ENCODE measurements at regions not wholly inside any gene's neighbourhood (a gene's known extent, or its start where the extent isn't known, plus 50 kb on each side); places are given as distances from the start of the nearest gene placed in this dataset.

DNA sequence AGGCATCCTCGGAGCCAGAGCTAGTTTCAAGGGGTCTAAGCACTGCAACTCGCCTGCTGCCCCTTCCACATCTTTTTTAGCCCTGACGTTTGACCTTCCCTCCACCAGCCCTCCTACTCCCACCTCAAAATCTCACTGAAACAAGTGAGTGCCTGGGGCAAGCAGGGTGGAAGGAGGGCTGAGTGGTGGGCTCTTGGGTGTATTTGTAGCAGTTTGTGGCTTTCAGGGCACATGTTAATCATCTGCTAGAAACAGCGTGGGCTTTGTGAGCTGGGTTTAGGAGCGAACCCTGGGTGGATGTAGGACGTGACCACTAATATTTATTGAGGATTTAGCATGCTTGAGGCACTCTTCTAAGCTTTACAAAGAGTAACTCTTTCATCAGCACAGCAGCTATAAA is 390.3 kb downstream of the GRIN2B start (continued):
- TF ChIP-seq, protein P1, sequence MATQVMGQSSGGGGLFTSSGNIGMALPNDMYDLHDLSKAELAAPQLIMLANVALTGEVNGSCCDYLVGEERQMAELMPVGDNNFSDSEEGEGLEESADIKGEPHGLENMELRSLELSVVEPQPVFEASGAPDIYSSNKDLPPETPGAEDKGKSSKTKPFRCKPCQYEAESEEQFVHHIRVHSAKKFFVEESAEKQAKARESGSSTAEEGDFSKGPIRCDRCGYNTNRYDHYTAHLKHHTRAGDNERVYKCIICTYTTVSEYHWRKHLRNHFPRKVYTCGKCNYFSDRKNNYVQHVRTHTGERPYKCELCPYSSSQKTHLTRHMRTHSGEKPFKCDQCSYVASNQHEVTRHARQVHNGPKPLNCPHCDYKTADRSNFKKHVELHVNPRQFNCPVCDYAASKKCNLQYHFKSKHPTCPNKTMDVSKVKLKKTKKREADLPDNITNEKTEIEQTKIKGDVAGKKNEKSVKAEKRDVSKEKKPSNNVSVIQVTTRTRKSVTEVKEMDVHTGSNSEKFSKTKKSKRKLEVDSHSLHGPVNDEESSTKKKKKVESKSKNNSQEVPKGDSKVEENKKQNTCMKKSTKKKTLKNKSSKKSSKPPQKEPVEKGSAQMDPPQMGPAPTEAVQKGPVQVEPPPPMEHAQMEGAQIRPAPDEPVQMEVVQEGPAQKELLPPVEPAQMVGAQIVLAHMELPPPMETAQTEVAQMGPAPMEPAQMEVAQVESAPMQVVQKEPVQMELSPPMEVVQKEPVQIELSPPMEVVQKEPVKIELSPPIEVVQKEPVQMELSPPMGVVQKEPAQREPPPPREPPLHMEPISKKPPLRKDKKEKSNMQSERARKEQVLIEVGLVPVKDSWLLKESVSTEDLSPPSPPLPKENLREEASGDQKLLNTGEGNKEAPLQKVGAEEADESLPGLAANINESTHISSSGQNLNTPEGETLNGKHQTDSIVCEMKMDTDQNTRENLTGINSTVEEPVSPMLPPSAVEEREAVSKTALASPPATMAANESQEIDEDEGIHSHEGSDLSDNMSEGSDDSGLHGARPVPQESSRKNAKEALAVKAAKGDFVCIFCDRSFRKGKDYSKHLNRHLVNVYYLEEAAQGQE (IDR thresholded peaks at IDR 0.05; ENCODE audit: low read depth, low read length), result no peak
- no peak for TF ChIP-seq YY1 (IDR thresholded peaks at IDR 0.05; ENCODE audit: low read depth)
- no peak for TF ChIP-seq RAD21 (IDR thresholded peaks at IDR 0.05; ENCODE audit: low read length)
- no peak for TF ChIP-seq TEAD4 (IDR thresholded peaks at IDR 0.05; ENCODE audit: borderline replicate concordance, insufficient read depth)
- TF ChIP-seq MXI1 (IDR thresholded peaks at IDR 0.05; ENCODE audit: low read depth, low read length), result no peak
- TF ChIP-seq RCOR1 (IDR thresholded peaks at IDR 0.05; ENCODE audit: low read length), result no peak
- TF ChIP-seq, protein P2, sequence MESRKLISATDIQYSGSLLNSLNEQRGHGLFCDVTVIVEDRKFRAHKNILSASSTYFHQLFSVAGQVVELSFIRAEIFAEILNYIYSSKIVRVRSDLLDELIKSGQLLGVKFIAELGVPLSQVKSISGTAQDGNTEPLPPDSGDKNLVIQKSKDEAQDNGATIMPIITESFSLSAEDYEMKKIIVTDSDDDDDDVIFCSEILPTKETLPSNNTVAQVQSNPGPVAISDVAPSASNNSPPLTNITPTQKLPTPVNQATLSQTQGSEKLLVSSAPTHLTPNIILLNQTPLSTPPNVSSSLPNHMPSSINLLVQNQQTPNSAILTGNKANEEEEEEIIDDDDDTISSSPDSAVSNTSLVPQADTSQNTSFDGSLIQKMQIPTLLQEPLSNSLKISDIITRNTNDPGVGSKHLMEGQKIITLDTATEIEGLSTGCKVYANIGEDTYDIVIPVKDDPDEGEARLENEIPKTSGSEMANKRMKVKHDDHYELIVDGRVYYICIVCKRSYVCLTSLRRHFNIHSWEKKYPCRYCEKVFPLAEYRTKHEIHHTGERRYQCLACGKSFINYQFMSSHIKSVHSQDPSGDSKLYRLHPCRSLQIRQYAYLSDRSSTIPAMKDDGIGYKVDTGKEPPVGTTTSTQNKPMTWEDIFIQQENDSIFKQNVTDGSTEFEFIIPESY (IDR thresholded peaks at IDR 0.05; ENCODE audit: borderline replicate concordance, low read depth), result no peak

DNA sequence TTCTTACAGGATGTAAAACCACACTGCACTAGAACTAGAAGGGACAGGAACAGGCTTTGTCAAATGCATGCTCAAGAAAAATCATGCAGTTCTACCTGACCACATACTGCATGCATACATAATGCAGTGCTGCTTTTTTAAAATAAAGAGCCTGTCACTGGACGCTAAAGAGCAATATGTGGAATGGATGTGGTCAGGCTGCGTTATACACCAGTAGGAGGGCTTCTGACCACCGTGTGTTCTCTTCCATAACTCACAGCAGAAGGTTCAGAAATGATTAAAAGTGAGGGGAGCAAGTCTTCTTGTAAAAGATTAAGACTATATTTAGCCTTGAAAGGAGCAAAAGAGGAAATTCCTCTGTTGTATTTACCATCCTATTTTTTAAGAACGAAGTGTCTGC is 392.0 kb downstream of the EMP1 start:
- Histone ChIP-seq H3K9me2 (no peaks in the 10 kb centered on the region), H3K4me3 (ENCODE audit: low read depth in 2 of 2, low read length in 1 of 2) (no peak overlapping the region), H3K9me3 (no peaks in the 10 kb centered on the region), H3K9ac (no peak overlapping the region), H3K4me1 (ENCODE audit: control insufficient read depth in 1 of 2, insufficient read depth in 2 of 2, low read depth in 1 of 2, low read length in 1 of 2) (no peaks in the 10 kb centered on the region), H4K20me1 (ENCODE audit: insufficient read depth) (no peaks in the 10 kb centered on the region), H3K27me3 (ENCODE audit: insufficient read depth) (no peaks in the 10 kb centered on the region), H3K27ac (ENCODE audit: low read depth in 2 of 2, low read length in 1 of 2) (no peak overlapping the region), H3F3A (replicated peaks; ENCODE audit: insufficient read depth) (no peaks in the 10 kb centered on the region), H3K4me2 (no peak overlapping the region), H3K36me3 (replicated peaks in 1 of 2; ENCODE audit: control insufficient read depth in 1 of 2, insufficient read depth in 2 of 2, low read length in 1 of 2) (no peaks in the 10 kb centered on the region), H3K79me2 (ENCODE audit: insufficient read depth) (no peaks in the 10 kb centered on the region), H2AFZ (ENCODE audit: low read depth) (no peak overlapping the region)
- DNase-seq, result no peak
- CTCF ChIA-PET, result no interaction called here
- POLR2A ChIA-PET, result no interaction called here
- TF ChIP-seq JUND (IDR thresholded peaks at IDR 0.05), result no peak
- no peak for TF ChIP-seq ELF1 (IDR thresholded peaks at IDR 0.05)
- no peak for TF ChIP-seq EZH2phosphoT487 (IDR thresholded peaks at IDR 0.05; ENCODE audit: borderline replicate concordance, low read depth)
- TF ChIP-seq YY1 (IDR thresholded peaks at IDR 0.05; ENCODE audit: low read depth), result no peak
- TF ChIP-seq, protein P2 (IDR thresholded peaks at IDR 0.05; ENCODE audit: borderline replicate concordance, low read depth), result no peak
- TF ChIP-seq, protein P3, sequence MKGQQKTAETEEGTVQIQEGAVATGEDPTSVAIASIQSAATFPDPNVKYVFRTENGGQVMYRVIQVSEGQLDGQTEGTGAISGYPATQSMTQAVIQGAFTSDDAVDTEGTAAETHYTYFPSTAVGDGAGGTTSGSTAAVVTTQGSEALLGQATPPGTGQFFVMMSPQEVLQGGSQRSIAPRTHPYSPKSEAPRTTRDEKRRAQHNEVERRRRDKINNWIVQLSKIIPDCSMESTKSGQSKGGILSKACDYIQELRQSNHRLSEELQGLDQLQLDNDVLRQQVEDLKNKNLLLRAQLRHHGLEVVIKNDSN (IDR thresholded peaks at IDR 0.05; ENCODE audit: borderline replicate concordance, low read depth), result no peak
- no peak for TF ChIP-seq RAD21 (IDR thresholded peaks at IDR 0.05; ENCODE audit: low read length)
- TF ChIP-seq MXI1 (IDR thresholded peaks at IDR 0.05; ENCODE audit: low read depth, low read length), result no peak
- TF ChIP-seq, protein P4, sequence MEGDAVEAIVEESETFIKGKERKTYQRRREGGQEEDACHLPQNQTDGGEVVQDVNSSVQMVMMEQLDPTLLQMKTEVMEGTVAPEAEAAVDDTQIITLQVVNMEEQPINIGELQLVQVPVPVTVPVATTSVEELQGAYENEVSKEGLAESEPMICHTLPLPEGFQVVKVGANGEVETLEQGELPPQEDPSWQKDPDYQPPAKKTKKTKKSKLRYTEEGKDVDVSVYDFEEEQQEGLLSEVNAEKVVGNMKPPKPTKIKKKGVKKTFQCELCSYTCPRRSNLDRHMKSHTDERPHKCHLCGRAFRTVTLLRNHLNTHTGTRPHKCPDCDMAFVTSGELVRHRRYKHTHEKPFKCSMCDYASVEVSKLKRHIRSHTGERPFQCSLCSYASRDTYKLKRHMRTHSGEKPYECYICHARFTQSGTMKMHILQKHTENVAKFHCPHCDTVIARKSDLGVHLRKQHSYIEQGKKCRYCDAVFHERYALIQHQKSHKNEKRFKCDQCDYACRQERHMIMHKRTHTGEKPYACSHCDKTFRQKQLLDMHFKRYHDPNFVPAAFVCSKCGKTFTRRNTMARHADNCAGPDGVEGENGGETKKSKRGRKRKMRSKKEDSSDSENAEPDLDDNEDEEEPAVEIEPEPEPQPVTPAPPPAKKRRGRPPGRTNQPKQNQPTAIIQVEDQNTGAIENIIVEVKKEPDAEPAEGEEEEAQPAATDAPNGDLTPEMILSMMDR (IDR thresholded peaks at IDR 0.05), result no peak
- TF ChIP-seq FOSL2 (IDR thresholded peaks at IDR 0.05; ENCODE audit: borderline replicate concordance, low read depth), result no peak
- no peak for TF ChIP-seq POLR2AphosphoS5 (IDR thresholded peaks at IDR 0.05; ENCODE audit: low read depth, low read length)
- no peak for TF ChIP-seq NFIC (IDR thresholded peaks at IDR 0.05; ENCODE audit: borderline replicate concordance)
- TF ChIP-seq SIN3A (IDR thresholded peaks at IDR 0.05; ENCODE audit: borderline replicate concordance, low read depth, low read length), result no peak
- TF ChIP-seq MEF2A (IDR thresholded peaks at IDR 0.05; ENCODE audit: borderline replicate concordance, low read depth), result no peak
- TF ChIP-seq EP300 (IDR thresholded peaks at IDR 0.05; ENCODE audit: borderline replicate concordance in 1 of 2, low read depth in 1 of 2, low read length in 1 of 2), result no peak
- TF ChIP-seq TAF1 (IDR thresholded peaks at IDR 0.05; ENCODE audit: borderline replicate concordance, low read depth, low read length), result no peak
- TF ChIP-seq NRF1 (IDR thresholded peaks at IDR 0.05; ENCODE audit: low read depth, low read length), result no peak
- no peak for TF ChIP-seq CHD2 (IDR thresholded peaks at IDR 0.05; ENCODE audit: low read length, partially characterized antibody)
- no peak for TF ChIP-seq FOXJ3 (CRISPR knock-in tag; IDR thresholded peaks at IDR 0.05)
- 16% methylated on average over 4 of the region's 4 CpGs for WGBS (ENCODE audit: low lambda C conversion rate)

Data from SK-N-SH (cell line).